ENCODE measurements at regions not wholly inside any gene's neighbourhood (a gene's known extent, or its start where the extent isn't known, plus 50 kb on each side); places are given as distances from the start of the nearest gene placed in this dataset.

GRCh38 chr15:87638554-87639083 is 617.9 kb downstream of the NTRK3 start:
- intact Hi-C loops (cut with micrococcal nuclease; ENCODE audit: unreplicated experiment): no loop called here
- Mint-ChIP-seq H3K27ac (ENCODE audit: unreplicated experiment) (no peak overlapping the region), H3K4me3 (ENCODE audit: low read depth, unreplicated experiment) (no peak overlapping the region), H3K36me3 (ENCODE audit: insufficient read depth, unreplicated experiment) (no peaks in the 10 kb centered on the region), H3K27me3 (ENCODE audit: unreplicated experiment) (no peaks in the 10 kb centered on the region), H3K4me1 (ENCODE audit: low read depth, unreplicated experiment) (no peaks in the 10 kb centered on the region), H3K9me3 (ENCODE audit: low read depth, unreplicated experiment) (peaks cover 12% of the 10 kb centered on the region)
- CTCF ChIA-PET: no interaction called here
- no peak for DNase-seq
- no TSS peak for BruUV-seq (replicated peaks)
- no peak for TF ChIP-seq CTCF (IDR thresholded peaks at IDR 0.05; ENCODE audit: unreplicated experiment)

DNA sequence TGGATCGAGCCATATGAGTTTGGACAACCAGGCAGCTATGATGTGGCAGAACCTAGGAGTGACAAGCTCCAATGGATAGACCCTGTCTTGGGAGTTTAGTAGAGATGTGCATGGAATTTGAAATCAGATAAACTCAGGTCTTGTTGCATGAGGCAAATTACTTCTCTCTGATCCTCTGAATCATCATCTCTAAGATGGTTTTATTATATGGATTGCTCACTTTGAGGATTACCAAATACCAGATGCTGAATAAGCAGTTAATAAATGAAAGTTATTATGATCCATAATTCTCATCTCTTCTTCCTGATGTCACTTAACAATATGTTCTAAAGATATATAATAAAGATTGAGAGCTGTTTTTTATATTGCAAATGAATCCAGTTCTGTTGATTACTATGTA is 622.2 kb downstream of the NTRK3 start:
- H3K4me3 Mint-ChIP-seq (ENCODE audit: low read depth, unreplicated experiment): no peak overlapping the region
- H3K4me1 Mint-ChIP-seq (ENCODE audit: low read depth, unreplicated experiment): no peaks in the 10 kb centered on the region
- H3K9me3 Mint-ChIP-seq (ENCODE audit: low read depth, unreplicated experiment): peaks cover 18% of the 10 kb centered on the region
- TF ChIP-seq CTCF (IDR thresholded peaks at IDR 0.05; ENCODE audit: unreplicated experiment): no peak
- DNase-seq: no peak
- no TSS peak for BruUV-seq (replicated peaks)
- intact Hi-C loops (cut with micrococcal nuclease; ENCODE audit: unreplicated experiment): no loop called here
- H3K27ac Mint-ChIP-seq (ENCODE audit: unreplicated experiment): no peak overlapping the region
- no peaks in the 10 kb centered on the region for H3K27me3 Mint-ChIP-seq (ENCODE audit: unreplicated experiment)
- CTCF ChIA-PET: no interaction called here
- no peaks in the 10 kb centered on the region for H3K36me3 Mint-ChIP-seq (ENCODE audit: insufficient read depth, unreplicated experiment)

- no TSS peak for BruUV-seq (replicated peaks)
- H3K4me1 Mint-ChIP-seq (ENCODE audit: low read depth, unreplicated experiment): no peaks in the 10 kb centered on the region
- no peak for DNase-seq
- no peak overlapping the region for H3K27ac Mint-ChIP-seq (ENCODE audit: unreplicated experiment)
- no peak for TF ChIP-seq CTCF (IDR thresholded peaks at IDR 0.05; ENCODE audit: unreplicated experiment)
- CTCF ChIA-PET: no interaction called here
- H3K4me3 Mint-ChIP-seq (ENCODE audit: low read depth, unreplicated experiment): no peak overlapping the region
- H3K36me3 Mint-ChIP-seq (ENCODE audit: insufficient read depth, unreplicated experiment): no peaks in the 10 kb centered on the region
- intact Hi-C loops (cut with micrococcal nuclease; ENCODE audit: unreplicated experiment): no loop called here
- no peaks in the 10 kb centered on the region for H3K27me3 Mint-ChIP-seq (ENCODE audit: unreplicated experiment)
- H3K9me3 Mint-ChIP-seq (ENCODE audit: low read depth, unreplicated experiment): peaks cover 18% of the 10 kb centered on the region
These were observed 623.0 kb downstream of the NTRK3 start for GRCh38 chr15:87633525-87633924.

DNA sequence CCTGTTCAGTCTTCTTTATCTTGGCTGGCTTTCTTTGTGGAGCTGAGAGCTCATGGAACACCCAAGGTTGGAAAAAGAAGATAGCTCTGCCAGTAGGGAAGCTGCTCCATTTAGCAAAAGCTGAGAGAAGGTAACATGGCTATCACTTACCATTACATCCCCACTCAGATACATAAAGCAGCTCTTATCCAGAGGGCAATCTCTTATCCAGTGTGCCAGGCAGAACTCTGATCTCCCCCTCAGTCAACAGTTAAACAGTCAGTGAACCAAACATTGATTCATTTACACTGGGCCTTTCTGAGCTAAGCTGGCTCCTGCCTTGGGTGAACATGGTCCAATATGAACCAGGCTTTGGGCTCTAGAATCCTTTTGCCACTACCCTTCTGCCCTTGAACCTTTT is 624.2 kb downstream of the NTRK3 start:
- no peak overlapping the region for H3K27ac Mint-ChIP-seq (ENCODE audit: unreplicated experiment)
- DNase-seq: no peak
- H3K9me3 Mint-ChIP-seq (ENCODE audit: low read depth, unreplicated experiment): peaks cover 14% of the 10 kb centered on the region
- CTCF ChIA-PET: no interaction called here
- BruUV-seq (replicated peaks): no TSS peak
- TF ChIP-seq CTCF (IDR thresholded peaks at IDR 0.05; ENCODE audit: unreplicated experiment): no peak
- H3K4me1 Mint-ChIP-seq (ENCODE audit: low read depth, unreplicated experiment): no peaks in the 10 kb centered on the region
- no peak overlapping the region for H3K4me3 Mint-ChIP-seq (ENCODE audit: low read depth, unreplicated experiment)
- H3K36me3 Mint-ChIP-seq (ENCODE audit: insufficient read depth, unreplicated experiment): no peaks in the 10 kb centered on the region
- H3K27me3 Mint-ChIP-seq (ENCODE audit: unreplicated experiment): no peaks in the 10 kb centered on the region
- intact Hi-C loops (cut with micrococcal nuclease; ENCODE audit: unreplicated experiment): no loop called here
